NT2/D1 (cell line): ENCODE measurements at regions not wholly inside any gene's neighbourhood (a gene's known extent, or its start where the extent isn't known, plus 50 kb on each side); places are given as distances from the start of the nearest gene placed in this dataset.

Experiments
- DNase-seq: peaks from one replicate; pipeline ENCODE4 v3.0.0-alpha.2; 2011; ENCODE audit warnings: low read depth, low spot score
- H3K27me3 ChIP-seq: 2 replicates; pipeline ENCODE4 v1.6.0; 2011; ENCODE audit warnings: mild to moderate bottlenecking; ENCODE audit not compliant: insufficient read length, insufficient read depth
- H3K36me3 ChIP-seq: 2 replicates; pipeline ENCODE4 v1.6.1; 2011; ENCODE audit warnings: mild to moderate bottlenecking, low read length, mixed read lengths; ENCODE audit not compliant: insufficient read depth, insufficient read length
- H3K4me1 ChIP-seq: 2 replicates; pipeline ENCODE4 v1.5.1; 2011; ENCODE audit not compliant: insufficient read depth, insufficient read length
- H3K4me3 ChIP-seq: 2 replicates; pipeline ENCODE4 v1.5.1; 2011; ENCODE audit warnings: low read depth; ENCODE audit not compliant: insufficient read length
- H3K9ac ChIP-seq: 2 replicates; pipeline ENCODE4 v1.6.0; 2011; ENCODE audit warnings: low read depth; ENCODE audit not compliant: insufficient read length
- H3K9me3 ChIP-seq: 2 replicates; pipeline ENCODE4 v1.5.1; 2011; ENCODE audit warnings: mild to moderate bottlenecking, low read length; ENCODE audit not compliant: insufficient read depth
- SUZ12 ChIP-seq: IDR thresholded peaks from 2 replicates; pipeline ENCODE4 v1.6.1; 2011; ENCODE audit not compliant: insufficient read length, insufficient read depth; ENCODE audit errors: extremely low read depth
- YY1 ChIP-seq: IDR thresholded peaks from 2 replicates; pipeline ENCODE4 v1.6.1; 2011; ENCODE audit not compliant: insufficient read length, insufficient read depth
- ZNF274 ChIP-seq: IDR thresholded peaks from 2 replicates; pipeline ENCODE4 v1.6.1; 2011; ENCODE audit warnings: mild to moderate bottlenecking, low read depth, low read length

DNA sequence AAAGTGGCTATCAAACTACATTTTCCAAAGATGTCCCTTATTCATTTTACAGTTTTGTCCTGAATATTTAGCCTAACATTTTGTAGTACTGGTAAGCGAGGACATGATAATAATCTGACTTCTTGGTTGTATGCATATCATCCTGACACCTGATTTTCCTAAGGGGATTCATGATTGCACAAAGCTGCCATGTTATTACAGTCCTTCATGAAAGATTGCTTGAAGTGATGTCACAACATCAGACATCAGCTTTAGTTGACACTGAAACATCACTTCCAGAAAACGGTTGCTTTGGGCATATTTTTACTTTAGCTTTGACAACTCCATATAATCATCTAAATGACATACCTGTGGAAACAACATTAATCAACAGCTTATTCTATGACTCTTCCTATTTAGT, 188.7 kb upstream of the PABPC4L start:
- DNase-seq: no peak
- Histone ChIP-seq H3K36me3 (no peaks in the 10 kb centered on the region), H3K9me3 (no peaks in the 10 kb centered on the region), H3K27me3 (no peaks in the 10 kb centered on the region), H3K9ac (no peak overlapping the region), H3K4me3 (no peak overlapping the region), H3K4me1 (no peaks in the 10 kb centered on the region)
- TF ChIP-seq YY1: no peak

GRCh38 chr4:134388351-134388750, 186.8 kb upstream of the PABPC4L start:
- TF ChIP-seq ZNF274 (no peak), SUZ12 (no peak), YY1 (no peak)
- H3K9me3 ChIP-seq: no peaks in the 10 kb centered on the region
- H3K27me3 ChIP-seq: no peaks in the 10 kb centered on the region
- H3K4me3 ChIP-seq: no peak overlapping the region
- no peaks in the 10 kb centered on the region for H3K4me1 ChIP-seq
- no peaks in the 10 kb centered on the region for H3K36me3 ChIP-seq
- H3K9ac ChIP-seq: no peak overlapping the region
- DNase-seq: no peak

DNA sequence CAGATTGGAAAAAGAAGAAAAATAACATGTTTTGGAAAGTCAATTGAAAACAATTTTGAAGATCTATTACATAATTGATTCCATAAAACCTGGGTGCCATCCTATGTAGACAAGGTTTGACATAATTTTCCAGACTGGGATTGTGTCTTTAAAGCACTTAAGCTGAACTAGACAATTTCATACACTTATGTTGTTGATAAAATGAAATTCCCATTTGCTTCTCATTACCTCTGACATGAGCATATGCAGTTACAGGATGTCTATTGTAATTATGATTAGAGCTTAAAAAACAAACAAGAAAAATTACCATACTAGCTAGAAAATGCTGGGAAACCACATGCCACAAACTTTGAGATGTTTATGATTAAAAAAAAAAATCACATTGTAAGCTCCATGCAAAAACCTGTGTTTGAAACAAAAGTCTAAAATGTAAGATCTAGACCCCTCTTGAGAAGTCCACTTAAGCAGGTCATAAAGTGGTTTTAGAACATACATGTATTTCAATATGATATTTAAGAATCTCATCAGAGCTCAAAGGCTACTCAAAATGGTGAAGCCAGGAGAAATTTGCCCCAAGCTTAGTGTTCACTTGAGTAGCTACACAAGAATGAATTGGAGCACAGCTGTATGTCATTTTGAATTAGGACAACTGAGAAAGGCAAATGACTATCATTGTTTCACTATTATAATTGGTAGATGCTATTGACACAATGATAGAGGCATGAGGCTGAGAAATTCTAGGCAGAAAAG, 181.1 kb upstream of the PABPC4L start:
- no peaks in the 10 kb centered on the region for H3K36me3 ChIP-seq
- no peak overlapping the region for H3K4me3 ChIP-seq
- H3K27me3 ChIP-seq: no peaks in the 10 kb centered on the region
- no peak for DNase-seq
- no peaks in the 10 kb centered on the region for H3K4me1 ChIP-seq
- H3K9ac ChIP-seq: no peak overlapping the region
- H3K9me3 ChIP-seq: no peaks in the 10 kb centered on the region
- no peak for TF ChIP-seq YY1
- TF ChIP-seq ZNF274: no peak
- no peak for TF ChIP-seq SUZ12

- H3K9me3 ChIP-seq: no peaks in the 10 kb centered on the region
- no peak overlapping the region for H3K9ac ChIP-seq
- no peaks in the 10 kb centered on the region for H3K36me3 ChIP-seq
- no peak overlapping the region for H3K4me3 ChIP-seq
- no peaks in the 10 kb centered on the region for H3K4me1 ChIP-seq
- TF ChIP-seq YY1 (no peak), SUZ12 (no peak), ZNF274 (no peak)
- no peak for DNase-seq
- H3K27me3 ChIP-seq: no peaks in the 10 kb centered on the region
Measured at GRCh38 chr4:134375775-134376174, 174.2 kb upstream of the PABPC4L start.

DNA sequence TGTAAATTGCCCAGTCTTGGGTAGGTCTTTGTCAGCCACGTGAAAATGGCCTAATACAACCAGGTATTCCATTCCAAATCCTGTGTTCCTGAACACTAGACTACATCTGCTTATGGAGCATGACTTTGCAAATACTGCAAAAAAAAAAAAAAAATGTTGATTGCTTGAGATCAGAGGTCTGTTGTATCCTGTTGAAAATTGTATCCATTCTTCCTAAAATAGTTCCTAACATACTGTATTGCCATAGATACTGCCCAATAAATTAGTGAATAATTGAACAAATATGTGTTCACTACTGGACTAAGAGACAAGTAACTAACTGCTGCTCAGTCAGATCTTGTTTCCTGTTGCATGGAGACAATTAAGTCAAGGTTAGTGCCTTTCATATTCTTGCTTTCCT, 164.3 kb upstream of the PABPC4L start:
- H3K4me1 ChIP-seq: no peaks in the 10 kb centered on the region
- no peaks in the 10 kb centered on the region for H3K36me3 ChIP-seq
- H3K9me3 ChIP-seq: no peaks in the 10 kb centered on the region
- no peak for DNase-seq
- H3K9ac ChIP-seq: no peak overlapping the region
- H3K4me3 ChIP-seq: no peak overlapping the region
- H3K27me3 ChIP-seq: no peaks in the 10 kb centered on the region
- TF ChIP-seq SUZ12 (no peak), YY1 (no peak), ZNF274 (no peak)

DNA sequence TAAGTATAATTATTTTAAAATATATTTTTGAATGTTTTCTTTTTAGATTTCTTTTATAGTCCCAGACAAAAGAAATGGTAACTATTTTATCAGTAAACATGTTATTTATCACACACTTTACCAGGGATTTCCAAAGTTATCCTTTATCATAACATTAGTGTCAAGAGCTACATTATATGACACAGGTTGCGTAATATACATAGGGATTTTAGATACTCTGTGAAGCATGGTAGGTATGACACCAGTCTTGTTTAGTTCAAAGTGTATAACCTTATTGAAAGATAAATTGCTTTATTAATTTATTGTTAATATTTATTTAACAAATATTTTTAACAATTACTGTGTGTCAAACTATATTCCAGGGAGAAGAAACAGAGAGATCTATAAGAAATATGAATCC, 163.3 kb upstream of the PABPC4L start:
- Histone ChIP-seq H3K4me3 (no peak overlapping the region), H3K9ac (no peak overlapping the region), H3K36me3 (no peaks in the 10 kb centered on the region), H3K4me1 (no peaks in the 10 kb centered on the region), H3K27me3 (no peaks in the 10 kb centered on the region), H3K9me3 (no peaks in the 10 kb centered on the region)
- DNase-seq: no peak
- no peak for TF ChIP-seq SUZ12
- TF ChIP-seq YY1: no peak
- TF ChIP-seq ZNF274: no peak

DNA sequence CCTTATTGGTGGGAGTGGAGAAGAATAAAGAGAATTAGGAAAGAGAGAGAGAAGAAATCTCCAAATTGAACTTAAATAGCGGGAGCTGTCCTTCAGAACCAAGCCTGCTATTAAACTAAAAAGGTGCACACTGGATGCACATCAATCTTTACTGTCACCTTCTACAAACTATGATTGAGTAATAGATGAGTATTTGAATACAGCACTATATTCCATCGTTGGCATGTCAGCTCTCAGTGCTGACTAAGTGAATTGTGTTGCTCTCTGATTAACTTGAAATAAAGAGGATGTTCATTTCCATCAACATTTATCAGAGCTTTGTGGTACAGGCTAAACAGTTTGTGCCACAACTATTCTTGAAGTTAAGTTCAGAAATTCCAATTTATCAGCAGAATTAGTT, 143.7 kb upstream of the PABPC4L start:
- Histone ChIP-seq H3K36me3 (no peaks in the 10 kb centered on the region), H3K9ac (no peak overlapping the region), H3K9me3 (no peaks in the 10 kb centered on the region), H3K4me3 (no peak overlapping the region), H3K4me1 (no peaks in the 10 kb centered on the region), H3K27me3 (no peaks in the 10 kb centered on the region)
- no peak for DNase-seq
- TF ChIP-seq ZNF274 (no peak), SUZ12 (no peak), YY1 (no peak)

- Histone ChIP-seq H3K9me3 (no peaks in the 10 kb centered on the region), H3K27me3 (no peaks in the 10 kb centered on the region), H3K4me1 (no peaks in the 10 kb centered on the region), H3K9ac (no peak overlapping the region), H3K36me3 (no peaks in the 10 kb centered on the region), H3K4me3 (no peak overlapping the region)
- no peak for TF ChIP-seq ZNF274
- TF ChIP-seq YY1: no peak
- no peak for TF ChIP-seq SUZ12
- no peak for DNase-seq
Measured at GRCh38 chr4:134343656-134344055, 142.1 kb upstream of the PABPC4L start.
